ENCODE measurements at regions not wholly inside any gene's neighbourhood (a gene's known extent, or its start where the extent isn't known, plus 50 kb on each side); places are given as distances from the start of the nearest gene placed in this dataset.

- BruUV-seq (replicated peaks) = no TSS peak
- CTCF ChIA-PET = no interaction called here
- POLR2A ChIA-PET = no interaction called here
- Mint-ChIP-seq H3K4me1 (ENCODE audit: low read depth, unreplicated experiment) (no peaks in the 10 kb centered on the region), H3K27ac (ENCODE audit: unreplicated experiment) (no peak overlapping the region), H3K36me3 (ENCODE audit: insufficient read depth, unreplicated experiment) (no peaks in the 10 kb centered on the region), H3K9me3 (ENCODE audit: unreplicated experiment) (peaks cover 19% of the 10 kb centered on the region), H3K4me3 (ENCODE audit: unreplicated experiment) (no peak overlapping the region), H3K27me3 (ENCODE audit: insufficient read depth, unreplicated experiment) (no peaks in the 10 kb centered on the region)
- H3K27me3 ChIP-seq (replicated peaks; ENCODE audit: control insufficient read depth, insufficient read depth, low read length) = no peaks in the 10 kb centered on the region
- no peak for DNase-seq
- H3K36me3 ChIP-seq (ENCODE audit: control insufficient read depth, insufficient read depth, low read length) = no peaks in the 10 kb centered on the region
- H3K4me3 ChIP-seq (ENCODE audit: low read depth, low read length) = no peak overlapping the region
- H3K4me1 ChIP-seq = no peaks in the 10 kb centered on the region
- intact Hi-C loops (cut with micrococcal nuclease; ENCODE audit: unreplicated experiment) = no loop called here
- no peaks in the 10 kb centered on the region for H3K9me3 ChIP-seq
- TF ChIP-seq, protein P1, sequence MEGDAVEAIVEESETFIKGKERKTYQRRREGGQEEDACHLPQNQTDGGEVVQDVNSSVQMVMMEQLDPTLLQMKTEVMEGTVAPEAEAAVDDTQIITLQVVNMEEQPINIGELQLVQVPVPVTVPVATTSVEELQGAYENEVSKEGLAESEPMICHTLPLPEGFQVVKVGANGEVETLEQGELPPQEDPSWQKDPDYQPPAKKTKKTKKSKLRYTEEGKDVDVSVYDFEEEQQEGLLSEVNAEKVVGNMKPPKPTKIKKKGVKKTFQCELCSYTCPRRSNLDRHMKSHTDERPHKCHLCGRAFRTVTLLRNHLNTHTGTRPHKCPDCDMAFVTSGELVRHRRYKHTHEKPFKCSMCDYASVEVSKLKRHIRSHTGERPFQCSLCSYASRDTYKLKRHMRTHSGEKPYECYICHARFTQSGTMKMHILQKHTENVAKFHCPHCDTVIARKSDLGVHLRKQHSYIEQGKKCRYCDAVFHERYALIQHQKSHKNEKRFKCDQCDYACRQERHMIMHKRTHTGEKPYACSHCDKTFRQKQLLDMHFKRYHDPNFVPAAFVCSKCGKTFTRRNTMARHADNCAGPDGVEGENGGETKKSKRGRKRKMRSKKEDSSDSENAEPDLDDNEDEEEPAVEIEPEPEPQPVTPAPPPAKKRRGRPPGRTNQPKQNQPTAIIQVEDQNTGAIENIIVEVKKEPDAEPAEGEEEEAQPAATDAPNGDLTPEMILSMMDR (IDR thresholded peaks at IDR 0.05; ENCODE audit: insufficient read depth in 1 of 2, low read depth in 1 of 2, low read length in 1 of 2, severe bottlenecking in 1 of 2, unreplicated experiment in 1 of 2) = no peak
Observed at GRCh38 chr1:222087221-222087920, 345.5 kb upstream of the DUSP10 start.

DNA sequence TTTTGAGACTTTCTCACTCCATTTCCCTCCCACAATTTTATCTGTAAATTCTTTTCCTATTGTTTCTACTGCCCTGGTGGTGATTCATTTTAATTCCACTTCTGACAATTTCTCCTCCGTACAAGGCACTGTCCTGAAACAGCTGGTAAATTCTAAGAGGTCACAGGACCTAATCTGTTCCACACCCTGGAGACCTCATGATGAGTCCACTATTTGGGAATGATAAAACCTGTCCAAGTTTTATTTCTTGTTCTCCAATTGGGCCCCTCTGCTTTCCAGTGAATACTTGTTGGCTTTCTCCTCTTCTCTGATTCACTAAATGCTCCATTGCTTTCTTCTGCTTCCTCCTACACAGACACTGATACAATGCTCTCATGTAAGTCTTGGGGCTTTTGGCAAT, 343.1 kb upstream of the DUSP10 start:
- Histone ChIP-seq H3K4me3 (ENCODE audit: low read depth, low read length) (no peak overlapping the region), H3K4me1 (no peaks in the 10 kb centered on the region), H3K36me3 (ENCODE audit: control insufficient read depth, insufficient read depth, low read length) (no peaks in the 10 kb centered on the region), H3K27me3 (replicated peaks; ENCODE audit: control insufficient read depth, insufficient read depth, low read length) (no peaks in the 10 kb centered on the region), H3K9me3 (no peaks in the 10 kb centered on the region)
- H3K36me3 Mint-ChIP-seq (ENCODE audit: insufficient read depth, unreplicated experiment) = no peaks in the 10 kb centered on the region
- TF ChIP-seq, protein P1 (IDR thresholded peaks at IDR 0.05; ENCODE audit: insufficient read depth in 1 of 2, low read depth in 1 of 2, low read length in 1 of 2, severe bottlenecking in 1 of 2, unreplicated experiment in 1 of 2) = no peak
- BruUV-seq (replicated peaks) = no TSS peak
- H3K9me3 Mint-ChIP-seq (ENCODE audit: unreplicated experiment) = peaks cover 19% of the 10 kb centered on the region
- intact Hi-C loops (cut with micrococcal nuclease; ENCODE audit: unreplicated experiment) = no loop called here
- H3K4me3 Mint-ChIP-seq (ENCODE audit: unreplicated experiment) = no peak overlapping the region
- H3K4me1 Mint-ChIP-seq (ENCODE audit: low read depth, unreplicated experiment) = no peaks in the 10 kb centered on the region
- CTCF ChIA-PET = no interaction called here
- POLR2A ChIA-PET = no interaction called here
- DNase-seq = no peak
- H3K27me3 Mint-ChIP-seq (ENCODE audit: insufficient read depth, unreplicated experiment) = no peaks in the 10 kb centered on the region
- no peak overlapping the region for H3K27ac Mint-ChIP-seq (ENCODE audit: unreplicated experiment)

- Histone ChIP-seq H3K4me1 (no peaks in the 10 kb centered on the region), H3K27me3 (replicated peaks; ENCODE audit: control insufficient read depth, insufficient read depth, low read length) (no peaks in the 10 kb centered on the region), H3K36me3 (ENCODE audit: control insufficient read depth, insufficient read depth, low read length) (no peaks in the 10 kb centered on the region), H3K4me3 (ENCODE audit: low read depth, low read length) (no peak overlapping the region), H3K9me3 (no peaks in the 10 kb centered on the region)
- BruUV-seq (replicated peaks) = no TSS peak
- CTCF ChIA-PET = no interaction called here
- DNase-seq = no peak
- Mint-ChIP-seq H3K4me1 (ENCODE audit: low read depth, unreplicated experiment) (no peaks in the 10 kb centered on the region), H3K4me3 (ENCODE audit: unreplicated experiment) (no peak overlapping the region), H3K9me3 (ENCODE audit: unreplicated experiment) (peaks cover 19% of the 10 kb centered on the region), H3K27me3 (ENCODE audit: insufficient read depth, unreplicated experiment) (no peaks in the 10 kb centered on the region), H3K27ac (ENCODE audit: unreplicated experiment) (no peak overlapping the region), H3K36me3 (ENCODE audit: insufficient read depth, unreplicated experiment) (no peaks in the 10 kb centered on the region)
- TF ChIP-seq, protein P1 (IDR thresholded peaks at IDR 0.05; ENCODE audit: insufficient read depth in 1 of 2, low read depth in 1 of 2, low read length in 1 of 2, severe bottlenecking in 1 of 2, unreplicated experiment in 1 of 2) = no peak
- intact Hi-C loops (cut with micrococcal nuclease; ENCODE audit: unreplicated experiment) = no loop called here
- POLR2A ChIA-PET = no interaction called here
Observed at GRCh38 chr1:222084048-222084447, 342.2 kb upstream of the DUSP10 start.

Data from Caco-2 (cell line).